ENCODE measurements at regions not wholly inside any gene's neighbourhood (a gene's known extent, or its start where the extent isn't known, plus 50 kb on each side); places are given as distances from the start of the nearest gene placed in this dataset.
"Not testable (repeated sequence)": the region's sequence is repeated elsewhere in the genome, so short reads cannot be mapped to it uniquely, and the experiment has no call there.

- TF ChIP-seq RARB (CRISPR knock-in tag; IDR thresholded peaks at IDR 0.05) (no peak), ZNF8 (CRISPR knock-in tag; IDR thresholded peaks at IDR 0.05) (no peak), ISL1 (CRISPR knock-in tag; IDR thresholded peaks at IDR 0.05) (no peak), ZFP30 (CRISPR knock-in tag; IDR thresholded peaks at IDR 0.05) (no peak), CSRNP3 (CRISPR knock-in tag; IDR thresholded peaks at IDR 0.05) (no peak), POU6F1 (CRISPR knock-in tag; IDR thresholded peaks at IDR 0.05; ENCODE audit: borderline replicate concordance, low read depth) (no peak)
- no peak for ATAC-seq
Measured at GRCh38 chr14:105857826-105858675, 331.7 kb downstream of the TMEM121 start.

GRCh38 chr14:105858676-105859025 lies 332.3 kb downstream of the TMEM121 start:
- TF ChIP-seq ZNF70 (CRISPR knock-in tag; IDR thresholded peaks at IDR 0.05) (no peak), CSDC2 (CRISPR knock-in tag; IDR thresholded peaks at IDR 0.05) (no peak), ZC3H10 (CRISPR knock-in tag; IDR thresholded peaks at IDR 0.05) (no peak), POU6F1 (CRISPR knock-in tag; IDR thresholded peaks at IDR 0.05; ENCODE audit: borderline replicate concordance, low read depth) (no peak), ZNF565 (CRISPR knock-in tag; conservative IDR thresholded peaks at IDR 0.05; ENCODE audit: low read depth) (no peak), RARB (CRISPR knock-in tag; IDR thresholded peaks at IDR 0.05) (no peak), ZFP30 (CRISPR knock-in tag; IDR thresholded peaks at IDR 0.05) (no peak), TCF4 (CRISPR knock-in tag; IDR thresholded peaks at IDR 0.05; ENCODE audit: borderline replicate concordance) (no peak), ZFP3 (CRISPR knock-in tag; IDR thresholded peaks at IDR 0.05) (no peak), BACH2 (CRISPR knock-in tag; IDR thresholded peaks at IDR 0.05; ENCODE audit: borderline replicate concordance) (no peak), GLIS3 (CRISPR knock-in tag; IDR thresholded peaks at IDR 0.05) (no peak), ARNTL (CRISPR knock-in tag; IDR thresholded peaks at IDR 0.05; ENCODE audit: borderline replicate concordance, low read depth) (no peak), CSRNP3 (CRISPR knock-in tag; IDR thresholded peaks at IDR 0.05) (no peak), TOX (CRISPR knock-in tag; IDR thresholded peaks at IDR 0.05; ENCODE audit: borderline replicate concordance) (no peak), CREB5 (CRISPR knock-in tag; IDR thresholded peaks at IDR 0.05; ENCODE audit: low read depth) (no peak), ISL1 (CRISPR knock-in tag; IDR thresholded peaks at IDR 0.05) (no peak)
- no peak for ATAC-seq

GRCh38 chr14:105859073-105859716 lies 332.8 kb downstream of the TMEM121 start:
- ATAC-seq: not testable (repeated sequence)

- no peak for ATAC-seq
- no peak for TF ChIP-seq BACH2 (CRISPR knock-in tag; IDR thresholded peaks at IDR 0.05; ENCODE audit: borderline replicate concordance)
- TF ChIP-seq RARB (CRISPR knock-in tag; IDR thresholded peaks at IDR 0.05): no peak
- TF ChIP-seq TOX (CRISPR knock-in tag; IDR thresholded peaks at IDR 0.05; ENCODE audit: borderline replicate concordance): no peak
- no peak for TF ChIP-seq POU6F1 (CRISPR knock-in tag; IDR thresholded peaks at IDR 0.05; ENCODE audit: borderline replicate concordance, low read depth)
- no peak for TF ChIP-seq ZFP3 (CRISPR knock-in tag; IDR thresholded peaks at IDR 0.05)
Measured at GRCh38 chr14:105859717-105860614, 333.6 kb downstream of the TMEM121 start.
